GM19023 (cell line): ENCODE measurements at regions not wholly inside any gene's neighbourhood (a gene's known extent, or its start where the extent isn't known, plus 50 kb on each side); places are given as distances from the start of the nearest gene placed in this dataset.

Source experiments
- ATAC-seq: cut with Tn5 transposase; IDR thresholded peaks from one replicate; pipeline ENCODE4 v1.9.1; 2021; ENCODE audit warnings: mild to moderate bottlenecking, moderate library complexity; ENCODE audit not compliant: unreplicated experiment

GRCh38 chr15:95567686-95568085 lies 762.8 kb upstream of the NR2F2 start:
- ATAC-seq = no peak

- ATAC-seq = no peak
These were observed 756.4 kb upstream of the NR2F2 start for GRCh38 chr15:95574053-95574452.

DNA sequence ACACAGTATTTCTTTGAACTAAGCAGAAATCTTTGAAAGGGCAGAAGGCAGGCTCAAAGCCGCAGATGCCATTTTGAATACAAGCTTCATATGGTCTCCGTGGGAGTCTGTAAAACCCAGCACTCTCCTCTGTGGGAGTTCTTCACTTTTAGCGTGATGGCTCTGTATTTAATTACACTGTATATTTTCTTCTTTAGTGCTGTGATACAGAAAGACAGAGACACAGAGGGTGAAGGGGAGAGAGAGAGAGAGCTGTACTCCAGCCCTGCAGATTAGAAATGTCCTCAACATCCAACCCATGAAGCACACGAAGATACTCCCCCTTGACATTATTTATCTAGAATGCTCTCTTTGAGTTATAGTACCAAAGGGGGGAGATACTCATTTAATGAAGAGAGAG lies 752.6 kb upstream of the NR2F2 start:
- no peak for ATAC-seq

DNA sequence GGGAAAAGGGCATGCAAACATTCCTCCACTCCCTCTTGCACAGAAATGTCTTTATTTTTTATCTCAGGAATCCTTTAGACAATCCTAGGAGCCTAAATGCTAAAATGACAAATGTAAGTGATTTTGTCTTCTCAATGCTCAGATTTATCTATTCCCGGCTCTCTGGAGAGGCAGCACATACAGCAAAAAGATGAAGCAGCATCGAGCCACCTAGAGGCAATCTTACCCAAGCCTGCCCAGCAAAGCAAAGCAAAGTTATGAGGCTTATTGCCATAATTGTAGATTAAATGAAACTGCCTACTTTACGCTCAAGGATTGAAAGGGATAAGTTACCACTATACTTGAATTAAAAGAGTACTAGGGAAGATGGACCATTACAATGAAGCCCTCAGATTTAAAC lies 750.4 kb upstream of the NR2F2 start:
- ATAC-seq = no peak

GRCh38 chr15:95581595-95581994 lies 748.9 kb upstream of the NR2F2 start:
- ATAC-seq = no peak

DNA sequence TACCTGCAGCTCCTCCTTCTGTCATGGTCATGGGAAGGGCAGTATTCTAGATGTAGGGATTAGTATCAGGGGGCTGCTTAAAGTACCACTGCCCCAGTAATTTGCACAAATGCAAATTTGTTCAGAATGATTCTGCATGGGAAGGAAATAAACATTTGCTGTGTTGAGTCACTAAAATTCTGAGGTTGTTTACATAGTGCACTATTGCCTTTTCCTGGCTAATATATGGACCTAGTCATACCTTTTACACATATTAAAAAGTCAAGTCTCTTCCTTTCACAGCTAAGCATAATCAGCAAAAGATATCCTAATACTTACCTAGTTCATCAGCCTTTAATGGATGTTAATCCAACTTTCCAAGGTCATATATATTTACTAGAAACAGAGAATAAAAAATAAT lies 746.4 kb upstream of the NR2F2 start:
- no peak for ATAC-seq

DNA sequence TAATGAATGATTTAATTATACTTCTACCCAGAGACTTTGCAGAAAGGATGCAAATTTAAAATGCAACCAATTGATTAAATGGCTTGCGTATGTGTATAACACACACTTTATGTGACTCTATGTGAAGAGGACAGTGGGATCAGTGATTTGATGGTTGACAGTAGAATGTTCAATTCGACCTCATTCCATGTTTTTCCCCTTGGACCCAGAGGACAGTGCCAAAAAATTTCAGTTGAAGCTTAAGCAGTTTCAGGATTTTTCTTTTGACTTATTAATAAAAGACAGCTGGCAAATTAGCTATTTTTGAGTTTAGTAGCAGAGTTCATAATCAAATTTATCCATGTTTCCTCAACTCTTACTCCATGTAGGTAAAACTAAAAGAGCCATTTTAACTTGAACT lies 742.4 kb upstream of the NR2F2 start:
- no peak for ATAC-seq

- no peak for ATAC-seq
These were observed 739.9 kb upstream of the NR2F2 start for GRCh38 chr15:95590533-95591044.

- ATAC-seq = no peak
These were observed 739.2 kb upstream of the NR2F2 start for GRCh38 chr15:95591270-95591669.

DNA sequence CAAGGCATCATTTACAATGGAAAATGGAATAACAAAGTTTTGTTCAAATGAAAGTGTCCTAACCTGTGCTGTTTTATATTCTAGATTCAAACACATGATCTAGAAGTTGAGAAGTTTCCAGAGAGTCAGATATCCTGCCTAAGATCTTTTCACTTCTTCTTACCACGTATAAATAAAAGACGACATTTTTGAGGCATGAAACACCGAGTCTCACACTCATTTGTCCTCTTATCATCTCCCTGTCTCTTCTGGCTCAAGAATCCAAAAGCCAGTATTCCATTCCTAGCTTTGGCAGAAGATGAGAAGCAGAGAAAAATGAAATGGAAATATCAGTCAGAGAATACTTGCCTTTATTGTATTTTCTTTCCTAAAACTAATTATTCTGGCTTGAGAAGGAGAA lies 738.6 kb upstream of the NR2F2 start:
- ATAC-seq = no peak

GRCh38 chr15:95594496-95594895 lies 736.0 kb upstream of the NR2F2 start:
- ATAC-seq = no peak

GRCh38 chr15:95595759-95596158 lies 734.7 kb upstream of the NR2F2 start:
- no peak for ATAC-seq

DNA sequence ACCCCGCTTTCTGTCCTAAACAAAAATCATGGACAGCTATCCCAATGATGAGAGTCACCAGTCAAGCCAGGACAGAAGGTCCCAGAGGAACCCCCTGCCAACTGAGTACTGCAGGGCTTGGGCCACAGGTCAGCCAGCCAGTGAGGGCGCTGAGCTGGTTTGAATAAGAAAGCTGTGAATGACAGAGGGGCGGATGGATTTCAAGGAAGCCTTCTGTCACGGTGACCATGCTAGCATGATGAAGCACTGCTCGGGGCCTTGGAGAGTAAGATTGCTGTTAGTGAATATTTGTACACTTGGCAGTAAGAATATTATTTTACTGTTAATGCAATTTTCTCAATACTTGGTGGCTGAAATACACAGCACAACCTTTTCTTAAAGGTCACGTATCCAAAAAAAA lies 734.0 kb upstream of the NR2F2 start:
- ATAC-seq = no peak

- no peak for ATAC-seq
These were observed 732.1 kb upstream of the NR2F2 start for GRCh38 chr15:95598251-95598855.

DNA sequence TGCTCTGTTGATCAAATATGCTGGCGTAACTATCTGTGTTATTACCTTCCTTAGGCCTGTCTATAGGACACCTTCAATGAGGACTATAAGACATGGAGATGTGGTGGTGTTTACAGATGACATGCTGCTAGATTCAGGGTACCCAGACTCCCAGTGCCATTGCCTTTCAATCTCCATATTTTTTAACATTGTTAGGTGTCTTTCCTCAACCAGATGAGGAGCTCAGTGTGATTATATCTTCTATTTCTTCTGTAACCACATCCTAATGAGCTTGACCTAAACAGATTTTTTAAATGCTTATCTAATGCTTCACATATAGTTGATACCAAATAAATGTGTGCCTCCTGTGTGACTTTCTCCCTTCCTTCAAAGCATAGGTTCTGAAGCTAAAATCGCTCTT lies 730.1 kb upstream of the NR2F2 start:
- no peak for ATAC-seq

GRCh38 chr15:95600884-95601283 lies 729.6 kb upstream of the NR2F2 start:
- ATAC-seq = no peak

DNA sequence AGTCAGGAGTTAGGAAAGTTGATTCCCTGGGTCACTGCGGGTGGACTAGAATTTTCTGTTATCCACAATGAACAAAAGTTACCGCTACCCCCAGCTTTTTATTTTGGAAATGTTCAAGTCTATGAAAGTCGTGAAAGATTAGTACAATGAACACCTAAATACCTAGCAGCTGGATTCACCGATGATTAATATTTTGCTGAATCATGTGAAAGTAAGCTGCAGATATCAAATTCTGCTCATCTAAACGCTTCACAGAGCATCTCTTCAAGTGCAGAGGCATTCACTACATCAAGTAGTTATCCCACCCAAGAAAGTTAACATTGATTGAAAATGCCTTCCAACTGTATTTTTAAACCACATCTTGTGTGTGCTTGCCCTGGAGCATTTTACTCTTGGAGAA lies 729.0 kb upstream of the NR2F2 start:
- no peak for ATAC-seq

- no peak for ATAC-seq
These were observed 726.7 kb upstream of the NR2F2 start for GRCh38 chr15:95603802-95604201.

DNA sequence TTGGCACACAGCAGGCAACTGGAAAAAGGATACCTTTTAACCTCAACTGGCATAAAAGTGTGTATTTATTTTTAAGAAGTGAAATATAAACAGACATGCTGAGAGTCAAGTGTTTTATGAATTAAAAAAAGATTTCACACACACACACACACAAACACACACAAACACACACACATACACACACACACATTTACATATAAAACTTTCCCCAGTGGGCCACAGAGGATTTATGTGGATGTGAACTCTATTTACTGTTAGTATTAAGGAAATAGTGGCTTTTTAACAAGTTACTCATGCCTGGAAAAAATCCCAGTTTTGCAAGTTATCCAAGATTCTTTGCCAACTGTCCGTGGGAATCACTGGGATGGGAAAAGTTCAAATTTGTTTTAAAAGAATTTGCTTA lies 725.9 kb upstream of the NR2F2 start:
- ATAC-seq = no peak

- no peak for ATAC-seq
These were observed 725.4 kb upstream of the NR2F2 start for GRCh38 chr15:95605098-95605497.

DNA sequence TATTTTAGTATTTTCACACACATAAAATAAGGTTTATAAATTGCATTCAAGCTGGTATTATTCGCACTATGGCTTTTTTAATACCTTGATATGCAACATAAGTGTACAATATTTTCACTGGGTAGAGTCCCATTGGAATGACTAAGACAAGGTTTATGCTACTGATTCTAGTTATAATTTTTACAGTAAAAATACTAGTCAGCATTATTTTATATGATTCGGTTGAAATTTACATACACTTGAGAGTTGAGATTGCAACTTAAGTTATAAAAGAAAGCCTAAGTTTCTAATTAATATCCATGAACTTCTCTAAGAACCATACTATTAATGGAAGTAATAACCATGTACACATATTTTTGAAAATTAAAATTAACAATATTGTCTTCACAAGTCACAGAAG lies 723.9 kb upstream of the NR2F2 start:
- no peak for ATAC-seq

DNA sequence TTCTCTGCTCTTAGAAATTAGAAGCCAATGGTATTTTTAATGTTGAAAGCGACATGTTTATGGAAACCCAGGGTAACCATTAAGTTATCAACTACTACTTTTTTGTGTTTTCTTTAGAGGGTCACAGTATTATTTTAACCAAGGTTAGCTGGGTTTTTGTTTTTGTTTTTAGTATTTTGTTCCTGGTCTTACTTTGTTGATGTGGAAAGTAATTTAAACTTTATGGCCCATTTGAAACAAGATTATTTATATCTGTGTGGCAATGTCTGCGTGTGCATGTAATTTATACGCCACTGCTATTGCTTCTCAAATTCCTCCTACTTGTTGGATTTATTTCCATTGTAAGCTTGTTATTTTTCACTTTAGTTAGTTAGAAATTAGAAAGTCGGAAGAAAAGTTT lies 722.1 kb upstream of the NR2F2 start:
- ATAC-seq = no peak

GRCh38 chr15:95609096-95609495 lies 721.4 kb upstream of the NR2F2 start:
- ATAC-seq = no peak
